NCI-H1105 treated with DMSO at 0.1 percent for 48 hours (cell line): ENCODE measurements at regions not wholly inside any gene's neighbourhood (a gene's known extent, or its start where the extent isn't known, plus 50 kb on each side); places are given as distances from the start of the nearest gene placed in this dataset.

Experiments used
- DNase-seq: peaks from one replicate; lab custom pipeline; 2025; lab: John Stamatoyannopoulos, UW

DNA sequence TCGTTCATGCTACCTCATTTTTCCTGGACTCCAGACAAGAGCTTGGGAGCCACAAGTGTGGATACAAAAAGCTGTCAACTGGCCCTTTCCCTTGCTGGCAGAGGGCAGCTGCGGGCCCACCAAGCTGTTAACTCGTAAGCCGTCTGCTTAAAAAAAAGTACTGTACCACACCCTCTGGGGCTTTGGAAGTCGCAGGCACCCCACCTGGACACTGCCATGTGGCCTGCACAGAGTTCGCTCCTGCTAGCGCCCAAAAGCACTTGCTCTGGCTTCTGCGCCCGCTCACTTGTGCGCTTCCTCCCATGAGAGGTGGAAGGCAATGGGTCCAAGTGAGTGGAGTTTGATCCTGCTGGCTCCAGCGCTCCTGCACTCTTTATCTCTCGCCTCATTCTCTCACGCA, 476.4 kb upstream of the FSTL5 start:
- DNase-seq = no peak

DNA sequence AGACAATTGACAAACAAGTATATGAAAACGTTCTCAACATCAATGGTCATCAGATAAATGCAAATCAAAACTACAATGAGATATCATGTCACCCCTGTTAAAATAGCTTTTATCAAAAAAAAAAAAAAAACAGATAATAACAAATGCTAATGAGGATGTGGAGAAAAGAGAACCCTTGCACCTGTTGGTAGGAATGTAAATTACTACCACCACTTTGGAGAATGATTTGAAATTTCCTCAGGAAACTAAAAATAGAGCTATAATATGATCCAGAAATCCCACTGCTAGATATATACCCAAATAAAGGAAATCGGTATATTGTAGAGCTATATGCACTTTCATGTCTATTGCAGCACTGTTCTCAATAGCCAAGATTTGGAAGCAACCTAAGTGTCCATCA, 470.6 kb upstream of the FSTL5 start:
- no peak for DNase-seq

DNA sequence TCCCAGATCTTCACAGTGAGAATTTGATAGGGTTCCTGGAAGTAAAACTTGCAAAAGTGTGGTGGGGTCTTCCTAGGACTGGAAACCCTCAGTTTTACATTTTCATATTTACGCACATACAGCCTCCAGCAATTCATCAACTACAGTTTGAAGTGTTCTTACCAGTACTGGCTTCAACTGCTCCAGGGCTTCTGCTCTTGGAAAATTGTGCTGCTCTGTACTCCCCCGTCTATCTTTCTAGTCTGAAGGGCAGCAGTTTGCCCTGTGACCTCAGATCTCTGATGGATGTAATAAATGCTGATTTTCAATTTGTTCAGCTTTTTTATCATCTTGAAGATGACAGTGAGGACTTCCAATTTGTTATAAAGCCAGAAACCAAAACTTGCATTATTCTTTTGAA, 458.9 kb upstream of the FSTL5 start:
- DNase-seq = no peak

DNA sequence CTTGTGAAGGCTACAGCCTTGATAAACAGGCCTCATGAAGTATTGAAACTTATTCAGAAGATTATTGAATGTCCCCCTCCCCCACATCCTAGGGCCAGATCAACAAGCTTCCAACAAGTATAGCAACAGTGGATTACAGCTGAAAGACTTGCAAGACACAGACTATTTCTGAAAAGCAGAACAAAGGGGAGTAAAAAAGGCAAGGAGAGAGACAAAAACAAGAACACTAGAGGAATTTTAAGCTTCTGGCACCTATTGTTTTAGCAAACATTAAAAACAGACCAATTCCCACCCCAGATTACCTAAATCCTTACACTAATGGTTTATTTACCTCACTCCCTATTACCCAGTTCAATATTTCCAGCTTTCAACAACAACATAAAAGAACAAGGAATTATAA, 446.3 kb upstream of the FSTL5 start:
- DNase-seq = no peak

DNA sequence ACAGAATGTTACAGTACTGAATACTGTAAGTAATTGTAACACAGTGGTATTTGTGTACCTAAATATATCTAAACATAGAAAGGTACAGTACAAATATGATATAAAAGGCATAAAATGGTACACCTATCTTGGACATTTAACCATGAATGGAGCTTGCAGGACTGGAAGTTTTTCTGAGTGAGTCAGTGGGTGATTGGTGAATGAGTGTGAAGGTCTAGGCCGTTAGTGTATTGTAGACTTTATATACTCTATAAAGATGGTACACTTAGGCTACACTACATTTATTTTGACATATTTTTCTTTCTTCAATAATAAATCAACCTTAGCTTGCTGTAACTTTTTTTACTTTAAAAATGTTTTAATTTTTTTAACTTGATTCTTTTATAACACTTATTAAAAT, 422.5 kb upstream of the FSTL5 start:
- no peak for DNase-seq

GRCh38 chr4:162582180-162582579, 418.4 kb upstream of the FSTL5 start:
- DNase-seq = no peak

DNA sequence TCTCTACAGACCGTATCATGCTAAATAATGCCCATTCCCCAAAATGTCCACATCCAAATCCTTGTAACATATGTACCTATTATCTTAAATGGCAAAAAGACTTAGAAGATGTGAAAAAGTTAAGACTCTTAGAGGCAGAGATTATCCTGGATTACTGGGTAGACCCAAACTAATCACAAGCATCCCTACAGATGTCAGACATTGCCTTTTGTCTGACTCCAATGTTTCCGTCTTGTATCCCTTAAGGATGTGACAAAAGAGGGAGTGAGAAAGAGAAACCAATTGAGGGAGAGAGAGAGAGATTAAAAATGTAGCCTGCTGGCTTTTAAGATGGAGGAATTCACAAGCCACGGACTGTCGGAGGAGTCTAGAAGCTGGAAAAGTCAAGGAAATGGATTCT, 401.9 kb upstream of the FSTL5 start:
- no peak for DNase-seq

GRCh38 chr4:162560073-162560472, 396.3 kb upstream of the FSTL5 start:
- no peak for DNase-seq

DNA sequence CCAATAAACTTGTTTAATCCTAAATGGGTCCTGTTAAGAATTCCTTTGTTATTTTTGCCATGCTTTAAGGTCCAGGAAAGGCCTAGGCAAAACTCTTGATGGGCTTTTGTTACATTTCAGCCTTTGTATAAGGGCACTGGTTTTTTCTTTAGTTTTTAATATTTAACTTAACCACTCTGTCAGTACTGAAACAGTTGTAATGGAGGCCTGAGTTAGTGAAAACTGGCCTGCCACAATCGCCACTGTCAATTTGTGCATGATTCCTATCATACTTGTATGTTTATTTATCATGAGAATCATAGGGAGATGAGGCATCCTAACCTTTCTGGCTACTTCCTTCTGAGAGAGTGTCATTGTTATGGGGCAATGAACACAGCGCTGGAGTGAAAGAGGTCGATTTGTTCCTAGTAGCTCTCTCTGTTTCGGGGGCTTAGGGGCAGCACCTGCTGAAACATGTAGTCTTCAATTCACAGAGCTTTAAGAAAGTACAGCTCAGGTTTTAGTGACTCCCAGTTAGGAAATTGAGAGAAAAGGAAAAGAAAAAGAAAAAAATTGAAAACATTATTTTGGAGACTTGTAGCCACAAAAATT, 393.8 kb upstream of the FSTL5 start:
- no peak for DNase-seq

DNA sequence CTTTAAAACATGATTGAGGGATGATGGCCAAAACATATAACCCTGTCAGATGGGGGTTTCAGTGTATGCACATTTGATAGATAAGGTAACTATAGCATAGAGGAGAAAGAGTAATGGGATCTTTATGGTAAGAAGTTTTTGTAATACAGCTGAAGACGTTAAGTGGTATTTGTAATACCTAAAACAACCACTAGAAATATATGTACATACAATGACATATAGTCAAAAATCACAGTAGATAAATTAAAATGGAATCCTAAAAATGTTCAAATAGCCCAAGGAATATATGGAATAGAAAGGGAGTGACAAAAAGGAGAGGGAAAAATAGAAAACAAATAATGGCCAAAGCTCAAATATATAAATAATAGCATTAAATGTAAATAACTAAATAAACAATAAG, 371.3 kb upstream of the FSTL5 start:
- no peak for DNase-seq

DNA sequence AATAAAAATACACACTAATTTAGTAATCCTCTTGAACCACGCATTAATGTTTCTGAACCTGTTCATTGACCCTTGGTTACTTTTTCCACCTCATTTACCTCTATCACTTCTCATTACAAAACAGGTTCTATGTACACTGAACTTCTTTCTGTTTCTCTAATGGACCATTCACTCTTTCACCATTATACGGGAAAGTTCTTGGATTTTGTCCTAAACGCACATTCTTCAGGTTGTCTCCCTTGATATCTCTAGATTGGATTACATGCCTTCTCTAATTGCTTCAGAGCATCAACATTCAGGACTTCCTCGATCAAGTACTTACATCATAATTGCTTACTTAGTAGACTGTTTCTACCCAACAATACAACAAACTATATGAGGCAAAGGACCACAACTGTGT, 359.4 kb upstream of the FSTL5 start:
- DNase-seq = no peak

DNA sequence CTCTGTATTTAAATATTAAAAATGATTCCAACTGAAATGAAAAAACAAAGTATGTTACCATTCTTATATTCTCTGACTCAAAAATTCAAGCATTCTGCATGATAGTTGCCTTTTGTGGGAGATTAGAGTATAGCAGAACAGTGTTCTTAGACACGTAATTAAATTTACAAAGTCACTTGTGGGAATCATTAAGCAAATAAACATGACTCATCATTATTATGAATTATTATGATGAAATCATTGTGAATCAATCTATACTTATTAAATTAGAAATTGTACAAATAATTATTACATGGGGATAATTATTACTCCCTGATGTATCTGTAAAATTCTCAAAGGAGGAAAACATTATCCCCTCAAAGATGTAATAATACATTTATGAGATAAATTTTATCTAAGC, 358.9 kb upstream of the FSTL5 start:
- no peak for DNase-seq

DNA sequence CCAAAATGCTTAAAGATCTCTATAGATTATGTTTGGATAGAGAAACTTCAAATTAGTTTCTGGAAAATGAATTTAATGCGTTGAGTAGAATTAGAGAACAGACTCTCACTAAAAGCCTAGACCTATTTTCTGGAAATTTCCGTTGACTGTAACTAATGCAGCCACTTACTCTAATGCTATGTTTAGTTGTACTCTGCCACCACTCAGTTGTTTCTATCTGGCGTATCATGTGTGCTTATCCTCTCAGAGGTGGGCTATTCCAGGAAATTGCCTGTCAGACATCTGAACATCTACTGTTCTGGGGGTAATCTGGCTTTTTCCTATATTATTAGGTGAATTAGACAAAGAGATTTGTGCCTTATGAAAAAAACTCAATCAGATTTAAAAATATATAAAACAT, 347.1 kb upstream of the FSTL5 start:
- DNase-seq = no peak

- no peak for DNase-seq
Measured at GRCh38 chr4:162510115-162510514, 346.3 kb upstream of the FSTL5 start.

DNA sequence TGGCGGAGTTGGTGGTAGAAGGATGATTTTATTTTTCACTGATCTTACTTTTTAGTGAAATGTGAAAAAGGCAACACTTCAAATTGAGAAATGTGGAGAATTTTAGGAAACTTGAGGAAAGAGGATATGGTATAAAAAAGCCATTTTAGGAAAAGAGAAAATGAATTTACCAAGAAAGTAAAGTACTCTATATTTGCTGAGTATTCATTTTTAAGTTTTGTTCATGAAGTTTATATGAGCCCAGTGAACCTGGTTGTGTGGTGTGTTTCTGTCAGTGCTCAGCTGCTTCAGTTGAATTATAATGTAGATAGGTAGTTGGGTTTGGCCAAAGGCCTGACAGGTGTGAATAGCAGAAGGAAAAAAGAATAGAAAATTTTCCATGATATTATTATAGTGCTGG, 345.5 kb upstream of the FSTL5 start:
- no peak for DNase-seq

- no peak for DNase-seq
Measured at GRCh38 chr4:162506253-162506652, 342.5 kb upstream of the FSTL5 start.

GRCh38 chr4:162503868-162504267, 340.1 kb upstream of the FSTL5 start:
- DNase-seq = no peak

GRCh38 chr4:162502109-162502508, 338.3 kb upstream of the FSTL5 start:
- DNase-seq = no peak

DNA sequence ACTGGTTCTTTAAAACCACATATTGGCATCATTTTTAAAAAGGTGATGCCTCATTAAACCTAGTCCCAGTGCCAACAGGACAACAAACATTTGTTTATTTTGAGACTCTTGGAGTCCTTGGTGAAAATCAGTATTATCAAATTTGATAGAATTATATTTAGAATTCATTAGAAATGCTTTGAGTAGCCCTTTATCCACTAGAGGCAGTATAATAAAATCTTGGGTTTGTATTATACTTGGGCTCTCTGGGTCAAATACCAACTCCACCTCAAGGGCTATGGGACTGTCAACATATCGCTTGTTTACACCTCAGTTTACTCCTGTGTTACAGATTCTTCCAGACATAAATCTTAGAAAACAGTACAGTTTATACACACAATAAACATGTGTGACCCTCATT, 335.7 kb upstream of the FSTL5 start:
- DNase-seq = peak; percentile 1

DNA sequence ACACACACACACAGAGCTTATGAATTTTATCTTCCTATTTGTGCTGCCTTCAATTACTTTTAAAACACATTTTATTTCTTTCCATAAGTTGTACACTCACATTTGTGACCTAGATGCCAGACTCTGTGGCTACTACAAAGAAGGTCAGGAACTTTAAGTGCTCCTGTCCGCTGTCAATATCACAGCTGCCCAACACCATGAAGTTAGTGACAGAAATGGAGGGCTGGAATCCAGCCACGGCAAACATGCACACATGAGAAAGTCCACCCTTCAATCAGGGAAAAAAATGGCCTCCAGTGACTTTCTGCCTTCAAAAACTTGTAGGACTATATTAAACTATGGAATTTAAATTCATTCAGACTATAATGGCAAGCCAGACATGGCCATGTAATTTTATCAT, 334.4 kb upstream of the FSTL5 start:
- no peak for DNase-seq

GRCh38 chr4:162497564-162498167, 333.9 kb upstream of the FSTL5 start:
- peak; percentile 29 for DNase-seq

- DNase-seq = no peak
Measured at GRCh38 chr4:162494935-162495334, 331.1 kb upstream of the FSTL5 start.

- DNase-seq = no peak
Measured at GRCh38 chr4:162485486-162485885, 321.7 kb upstream of the FSTL5 start.

DNA sequence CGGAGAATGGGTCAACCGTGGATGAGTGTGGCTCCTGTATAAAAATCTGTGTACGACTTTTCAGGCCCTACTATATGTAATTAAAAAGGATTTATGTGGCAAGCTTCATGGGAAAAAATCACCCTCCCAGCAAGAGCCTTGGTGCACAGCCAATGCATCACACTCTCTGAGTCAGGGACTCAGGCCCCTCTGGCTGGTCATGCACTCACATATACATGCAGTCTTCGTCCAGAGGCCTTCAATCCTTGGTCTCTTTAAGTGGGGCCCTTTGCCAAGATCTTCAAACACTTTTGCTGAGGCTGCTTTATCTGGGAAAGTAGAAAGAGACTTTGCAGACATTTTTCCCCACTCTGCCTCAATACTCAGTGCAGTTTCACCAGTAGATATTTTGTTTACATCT, 311.4 kb upstream of the FSTL5 start:
- DNase-seq = no peak

- no peak for DNase-seq
Measured at GRCh38 chr4:162469977-162470376, 306.2 kb upstream of the FSTL5 start.
